Breast epithelium (tissue), 4 donors: ENCODE measurements at regions not wholly inside any gene's neighbourhood (a gene's known extent, or its start where the extent isn't known, plus 50 kb on each side); places are given as distances from the start of the nearest gene placed in this dataset.
"Not testable (repeated sequence)": the region's sequence is repeated elsewhere in the genome, so short reads cannot be mapped to it uniquely, and the experiment has no call there.

Experiments
- DNase-seq, 2 donors: peaks; one replicate each; pipeline ENCODE4 v3.0.0-alpha.2; 2019; ENCODE audit warnings: low spot score in 2 of 2
- H3K27ac ChIP-seq, 2 donors: fragments of 200-600 bp; sonication (generic) in 1 of 2; one replicate each; pipeline ENCODE4 v1.5.1; 2016 to 2019; ENCODE audit warnings: mild to moderate bottlenecking in 1 of 2
- H3K27me3 ChIP-seq, 2 donors: fragments of 200-600 bp; sonication (generic) in 1 of 2; one replicate each; pipeline versions ENCODE4 v1.5.1 to v1.6.0; 2017 to 2019; ENCODE audit warnings: control low read depth in 1 of 2, mild to moderate bottlenecking in 1 of 2
- H3K36me3 ChIP-seq: fragments of 200-600 bp; one replicate; pipeline ENCODE4 v1.5.1; 2019
- H3K4me1 ChIP-seq, 2 donors: fragments of 200-600 bp; sonication (generic); one replicate each; pipeline ENCODE4 v1.5.1; 2016 to 2019; ENCODE audit warnings: control low read depth in 1 of 2
- H3K4me3 ChIP-seq, 3 donors: fragments of 200-600 bp; sonication (generic); 1 replicate in 2 of 3; 2 replicates in 1 of 3; pipeline ENCODE4 v1.5.1; 2016 to 2019; ENCODE audit warnings: mild to moderate bottlenecking in 3 of 3, moderate library complexity in 2 of 3
- H3K9me3 ChIP-seq, 2 donors: fragments of 200-600 bp; sonication (generic) in 1 of 2; one replicate each; pipeline ENCODE4 v1.5.1; 2016 to 2019; ENCODE audit warnings: control low read depth in 1 of 2
- POLR2A ChIP-seq: fragments of 450-650 bp; IDR thresholded peaks from one replicate; pipeline ENCODE4 v1.6.1; 2016; ENCODE audit warnings: antibody characterized with exemption, mild to moderate bottlenecking, moderate library complexity
- POLR2AphosphoS5 ChIP-seq, 3 donors: sonication (generic); formaldehyde crosslinking; IDR thresholded peaks; one replicate each; pipeline ENCODE4 v1.6.1; 2017; ENCODE audit warnings: antibody characterized with exemption in 3 of 3
- intact Hi-C: fragments of 100-400 bp; cut with DNase I; formaldehyde crosslinking; loops from one replicate; pipeline ENCODE4 v1.15.1; 2023; ENCODE audit warnings: low total_unique reads
- TF ChIP-seq, protein P1 (sequence below), 3 donors: fragments of 450-650 bp; IDR thresholded peaks; one replicate each; pipeline ENCODE4 v1.5.1; 2016 to 2017; ENCODE audit warnings: antibody characterized with exemption in 3 of 3, mild to moderate bottlenecking in 3 of 3, moderate library complexity in 3 of 3

DNA sequence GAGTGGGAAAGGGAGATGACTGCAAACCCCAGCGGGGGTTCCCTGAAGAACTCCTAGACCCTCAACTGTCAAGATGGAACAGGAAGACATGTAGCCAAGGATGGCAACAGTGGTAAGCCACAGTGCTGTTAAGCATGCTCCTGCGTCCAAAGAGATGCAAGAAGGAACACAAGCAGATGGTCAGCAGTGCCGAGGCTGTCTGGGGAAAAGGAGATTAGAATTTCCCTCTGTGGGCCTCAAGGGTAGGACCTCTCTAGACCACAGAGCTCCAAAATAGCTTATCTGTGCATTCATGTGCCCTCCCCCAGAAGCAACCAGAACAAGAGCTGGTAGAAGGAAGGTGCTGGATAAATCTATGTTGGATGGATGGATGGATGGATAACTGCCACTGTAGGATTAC lies 82.0 kb upstream of the CPEB2 start:
- TF ChIP-seq POLR2AphosphoS5 (IDR thresholded peaks at IDR 0.05) (no peak), POLR2A (no peak)
- TF ChIP-seq, protein P1, sequence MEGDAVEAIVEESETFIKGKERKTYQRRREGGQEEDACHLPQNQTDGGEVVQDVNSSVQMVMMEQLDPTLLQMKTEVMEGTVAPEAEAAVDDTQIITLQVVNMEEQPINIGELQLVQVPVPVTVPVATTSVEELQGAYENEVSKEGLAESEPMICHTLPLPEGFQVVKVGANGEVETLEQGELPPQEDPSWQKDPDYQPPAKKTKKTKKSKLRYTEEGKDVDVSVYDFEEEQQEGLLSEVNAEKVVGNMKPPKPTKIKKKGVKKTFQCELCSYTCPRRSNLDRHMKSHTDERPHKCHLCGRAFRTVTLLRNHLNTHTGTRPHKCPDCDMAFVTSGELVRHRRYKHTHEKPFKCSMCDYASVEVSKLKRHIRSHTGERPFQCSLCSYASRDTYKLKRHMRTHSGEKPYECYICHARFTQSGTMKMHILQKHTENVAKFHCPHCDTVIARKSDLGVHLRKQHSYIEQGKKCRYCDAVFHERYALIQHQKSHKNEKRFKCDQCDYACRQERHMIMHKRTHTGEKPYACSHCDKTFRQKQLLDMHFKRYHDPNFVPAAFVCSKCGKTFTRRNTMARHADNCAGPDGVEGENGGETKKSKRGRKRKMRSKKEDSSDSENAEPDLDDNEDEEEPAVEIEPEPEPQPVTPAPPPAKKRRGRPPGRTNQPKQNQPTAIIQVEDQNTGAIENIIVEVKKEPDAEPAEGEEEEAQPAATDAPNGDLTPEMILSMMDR (IDR thresholded peaks at IDR 0.05): no peak
- no peaks in the 10 kb centered on the region for H3K4me1 ChIP-seq
- intact Hi-C loops: no loop called here
- H3K36me3 ChIP-seq: no peaks in the 10 kb centered on the region
- H3K9me3 ChIP-seq: no peaks in the 10 kb centered on the region
- H3K27me3 ChIP-seq: no peaks in the 10 kb centered on the region
- no peak overlapping the region for H3K4me3 ChIP-seq
- H3K27ac ChIP-seq: no peak overlapping the region
- DNase-seq: no peak

DNA sequence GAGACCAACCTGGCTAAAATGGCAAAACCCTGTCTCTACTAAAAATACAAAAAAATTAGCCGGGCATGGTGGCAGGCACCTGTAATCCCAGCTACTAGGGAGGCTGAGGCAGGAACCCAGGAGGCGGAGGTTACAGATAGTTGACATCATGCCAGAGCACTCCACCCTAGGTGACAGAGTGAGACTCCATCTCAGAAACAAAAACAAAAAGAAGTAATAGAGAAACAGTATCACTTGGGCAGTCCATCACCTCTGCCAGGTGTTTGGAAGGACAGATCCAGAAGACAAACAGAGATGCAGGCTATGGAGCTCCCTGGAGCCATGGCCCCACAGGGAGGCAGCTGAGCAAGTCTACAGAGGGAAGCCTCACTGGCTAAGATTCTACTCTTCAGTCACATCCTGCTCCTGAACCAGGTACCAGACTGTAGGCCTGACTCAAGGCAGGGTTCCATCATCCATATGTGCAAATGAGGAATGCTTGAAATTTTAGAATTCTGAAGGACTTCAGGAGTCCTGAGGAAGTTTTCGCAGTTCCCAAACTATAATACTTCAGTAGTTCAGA lies 81.4 kb upstream of the CPEB2 start:
- H3K36me3 ChIP-seq: no peaks in the 10 kb centered on the region

DNA sequence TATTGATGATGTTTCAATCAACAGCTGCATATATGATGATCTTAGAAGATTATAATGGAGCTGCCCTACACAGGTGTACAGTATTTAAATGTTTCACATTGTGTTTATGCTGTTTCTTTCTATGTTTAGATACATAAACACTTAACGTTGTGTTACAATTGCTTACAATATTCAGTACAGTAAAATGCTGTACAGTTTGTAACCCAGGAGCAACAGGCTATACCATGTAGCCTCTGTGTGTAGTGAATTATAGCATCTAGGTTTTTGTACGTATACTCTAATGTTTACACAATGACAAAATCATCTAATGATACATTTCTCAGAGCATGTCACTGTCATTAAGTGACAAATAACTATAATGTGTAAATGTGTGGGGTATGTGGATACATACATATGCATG lies 80.5 kb upstream of the CPEB2 start:
- DNase-seq, H3K4me3 ChIP-seq, intact Hi-C loops, H3K4me1 ChIP-seq, H3K27ac ChIP-seq, H3K27me3 ChIP-seq, H3K36me3 ChIP-seq, H3K9me3 ChIP-seq: not testable (repeated sequence)

More for the DNA sequence above, 81.4 kb upstream of the CPEB2 start:
- Histone ChIP-seq H3K4me1 (no peaks in the 10 kb centered on the region), H3K4me3 (no peak overlapping the region), H3K27ac (no peak overlapping the region), H3K27me3 (no peaks in the 10 kb centered on the region), H3K9me3 (no peaks in the 10 kb centered on the region)
- TF ChIP-seq POLR2AphosphoS5 (IDR thresholded peaks at IDR 0.05) (no peak), POLR2A (no peak)
- TF ChIP-seq, protein P1 (IDR thresholded peaks at IDR 0.05): no peak
- DNase-seq: no peak
- intact Hi-C loops: no loop called here

DNA sequence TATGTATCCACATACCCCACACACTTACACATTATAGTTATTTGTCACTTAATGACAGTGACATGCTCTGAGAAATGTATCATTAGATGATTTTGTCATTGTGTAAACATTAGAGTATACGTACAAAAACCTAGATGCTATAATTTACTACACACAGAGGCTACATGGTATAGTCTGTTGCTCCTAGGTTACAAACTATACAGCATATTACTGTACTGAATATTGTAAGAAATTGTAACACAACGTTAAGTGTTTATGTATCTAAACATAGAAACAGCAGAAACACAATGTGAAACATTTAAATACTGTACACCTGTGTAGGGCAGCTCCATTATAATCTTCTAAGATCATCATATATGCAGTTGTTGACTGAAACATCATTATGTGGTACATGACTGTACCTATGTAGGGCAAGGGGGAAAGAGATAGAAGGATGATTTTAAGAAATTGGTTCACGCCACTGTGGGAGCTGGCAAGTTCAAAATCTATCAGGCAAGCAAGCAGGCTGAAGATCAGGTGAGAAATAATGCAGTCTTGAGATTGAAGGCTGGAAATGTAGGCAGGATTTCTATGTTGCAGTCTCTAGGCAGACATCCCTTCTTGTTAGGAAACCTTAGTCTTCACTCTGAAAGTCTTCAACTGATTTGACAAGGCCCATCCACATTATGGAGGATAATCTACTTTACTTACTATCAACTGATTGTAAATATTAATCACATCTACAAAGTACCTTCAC lies 78.0 kb upstream of the CPEB2 start:
- H3K9me3 ChIP-seq: no peaks in the 10 kb centered on the region
- H3K27me3 ChIP-seq: no peaks in the 10 kb centered on the region
- TF ChIP-seq POLR2AphosphoS5 (IDR thresholded peaks at IDR 0.05) (no peak), POLR2A (no peak)
- TF ChIP-seq, protein P1 (IDR thresholded peaks at IDR 0.05): no peak

DNA sequence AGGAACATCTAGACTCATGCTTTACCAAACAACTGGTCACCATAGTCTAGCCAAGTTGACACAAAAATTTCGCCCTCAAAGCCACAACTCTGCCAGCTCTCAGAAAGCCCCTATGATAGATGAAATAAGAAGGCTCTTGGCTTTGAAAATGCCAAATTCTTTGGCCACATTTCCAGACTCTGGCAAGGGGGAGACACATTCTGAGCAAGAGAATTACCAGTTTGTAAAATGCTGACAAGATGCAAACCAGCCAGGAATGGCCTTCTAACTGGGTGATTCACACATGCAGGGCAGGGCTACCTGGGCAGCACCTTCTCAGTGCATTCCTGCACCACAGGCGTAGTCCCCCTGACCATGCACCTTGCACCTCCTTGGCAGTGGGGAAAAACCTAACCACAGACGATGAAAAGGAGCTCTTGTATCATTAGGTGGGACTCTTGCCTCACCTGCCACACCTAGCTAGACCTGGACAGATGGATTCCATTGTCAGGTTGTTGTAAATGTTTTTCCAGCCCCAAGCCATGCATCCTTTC lies 77.4 kb upstream of the CPEB2 start:
- Histone ChIP-seq H3K9me3 (no peaks in the 10 kb centered on the region), H3K27ac (no peak overlapping the region), H3K36me3 (no peaks in the 10 kb centered on the region), H3K4me3 (no peak overlapping the region), H3K27me3 (no peaks in the 10 kb centered on the region), H3K4me1 (no peaks in the 10 kb centered on the region)
- no peak for DNase-seq
- no peak for TF ChIP-seq POLR2A
- TF ChIP-seq, protein P1 (IDR thresholded peaks at IDR 0.05): no peak
- no peak for TF ChIP-seq POLR2AphosphoS5 (IDR thresholded peaks at IDR 0.05)
- intact Hi-C loops: no loop called here

More for the DNA sequence above, 78.0 kb upstream of the CPEB2 start:
- H3K4me3 ChIP-seq: no peak overlapping the region
- H3K36me3 ChIP-seq: no peaks in the 10 kb centered on the region
- DNase-seq: no peak
- no peak overlapping the region for H3K27ac ChIP-seq
- no peaks in the 10 kb centered on the region for H3K4me1 ChIP-seq
- intact Hi-C loops: no loop called here
